22Rv1 (cell line): ENCODE measurements at regions not wholly inside any gene's neighbourhood (a gene's known extent, or its start where the extent isn't known, plus 50 kb on each side); places are given as distances from the start of the nearest gene placed in this dataset.

Experiments
- ZFX ChIP-seq: fragments of 450-650 bp; IDR thresholded peaks from 2 replicates; pipeline ENCODE4 v1.6.1; 2017; ENCODE audit warnings: antibody characterized with exemption, borderline replicate concordance
- TF ChIP-seq, protein P1 (sequence below): fragments of 450-650 bp; IDR thresholded peaks from 2 replicates; pipeline ENCODE4 v1.5.1; 2017; ENCODE audit warnings: mild to moderate bottlenecking

DNA sequence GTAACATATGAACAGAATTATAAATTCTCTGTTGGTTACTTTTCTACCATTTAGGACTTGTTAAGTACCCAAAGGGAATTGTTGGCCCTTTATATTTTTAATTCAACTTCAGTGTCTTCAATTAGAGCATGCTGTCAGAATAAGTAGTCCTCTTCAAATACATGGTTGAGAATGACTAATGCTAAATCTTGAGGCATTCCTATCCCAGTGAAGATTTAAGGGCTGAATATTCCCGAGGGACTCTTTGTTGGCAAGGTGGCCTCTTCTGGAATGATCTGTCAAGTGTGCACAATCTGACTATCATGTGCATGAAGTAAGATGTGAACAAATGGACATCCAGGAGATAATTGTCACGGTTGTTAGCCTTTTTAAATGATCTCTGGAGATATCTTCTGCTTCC is 421.7 kb downstream of the BMP2 start:
- TF ChIP-seq, protein P1, sequence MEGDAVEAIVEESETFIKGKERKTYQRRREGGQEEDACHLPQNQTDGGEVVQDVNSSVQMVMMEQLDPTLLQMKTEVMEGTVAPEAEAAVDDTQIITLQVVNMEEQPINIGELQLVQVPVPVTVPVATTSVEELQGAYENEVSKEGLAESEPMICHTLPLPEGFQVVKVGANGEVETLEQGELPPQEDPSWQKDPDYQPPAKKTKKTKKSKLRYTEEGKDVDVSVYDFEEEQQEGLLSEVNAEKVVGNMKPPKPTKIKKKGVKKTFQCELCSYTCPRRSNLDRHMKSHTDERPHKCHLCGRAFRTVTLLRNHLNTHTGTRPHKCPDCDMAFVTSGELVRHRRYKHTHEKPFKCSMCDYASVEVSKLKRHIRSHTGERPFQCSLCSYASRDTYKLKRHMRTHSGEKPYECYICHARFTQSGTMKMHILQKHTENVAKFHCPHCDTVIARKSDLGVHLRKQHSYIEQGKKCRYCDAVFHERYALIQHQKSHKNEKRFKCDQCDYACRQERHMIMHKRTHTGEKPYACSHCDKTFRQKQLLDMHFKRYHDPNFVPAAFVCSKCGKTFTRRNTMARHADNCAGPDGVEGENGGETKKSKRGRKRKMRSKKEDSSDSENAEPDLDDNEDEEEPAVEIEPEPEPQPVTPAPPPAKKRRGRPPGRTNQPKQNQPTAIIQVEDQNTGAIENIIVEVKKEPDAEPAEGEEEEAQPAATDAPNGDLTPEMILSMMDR, result no peak
- no peak for TF ChIP-seq ZFX
